Stimulated activated CD8-positive, alpha-beta memory T cell treated with anti-CD3 and anti-CD28 coated beads, Interleukin-12 subunit alpha, Interleukin-12 subunit beta, amount 100 ng/mL, for 4 hours (primary cell): ENCODE measurements at regions not wholly inside any gene's neighbourhood (a gene's known extent, or its start where the extent isn't known, plus 50 kb on each side); places are given as distances from the start of the nearest gene placed in this dataset.
"Not testable (repeated sequence)": the region's sequence is repeated elsewhere in the genome, so short reads cannot be mapped to it uniquely, and the experiment has no call there.

Experiments used
- DNase-seq: peaks from one replicate; pipeline ENCODE4 v3.0.0-alpha.2; 2020; ENCODE audit warnings: low read depth

DNA sequence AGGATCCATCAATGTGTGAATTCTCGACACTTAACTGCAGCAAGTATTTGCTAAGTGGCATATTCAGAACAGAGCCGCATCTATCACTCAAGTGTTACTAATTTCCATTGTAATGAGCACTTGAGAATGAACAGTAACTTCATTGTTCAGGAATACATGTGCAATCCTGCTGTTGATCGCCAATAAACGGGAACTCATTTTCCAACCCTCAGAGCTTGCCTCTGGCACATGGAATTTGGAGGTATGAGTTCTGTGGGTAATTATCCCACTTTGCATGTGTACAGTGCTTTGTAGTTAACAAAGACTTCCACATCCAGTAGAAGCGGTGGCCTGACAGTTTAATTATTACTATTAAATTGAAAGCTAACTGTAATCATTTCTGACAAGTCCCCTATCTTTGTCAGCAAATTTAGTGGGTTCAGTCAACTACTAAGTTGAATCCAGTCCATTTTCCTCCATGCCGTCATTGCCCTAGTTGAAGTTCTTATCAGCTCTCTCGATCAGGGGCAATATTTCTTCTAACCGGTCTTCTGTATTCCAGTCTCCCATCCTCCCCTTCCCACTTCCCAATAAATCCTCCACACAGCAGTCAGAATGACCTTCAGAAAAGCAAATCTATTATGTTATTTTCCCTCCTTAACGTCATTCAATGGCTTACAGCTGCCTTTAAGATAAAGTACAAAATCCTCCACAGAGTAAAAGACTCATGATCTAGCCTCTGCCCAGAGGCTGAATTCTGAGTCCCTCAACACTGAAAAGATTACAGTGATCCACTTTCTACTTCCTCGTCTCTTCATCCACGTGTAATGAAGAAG is 62.4 kb upstream of the GBA3 start:
- DNase-seq = not testable (repeated sequence)

GRCh38 chr4:22631167-22631566 is 61.6 kb upstream of the GBA3 start:
- not testable (repeated sequence) for DNase-seq

DNA sequence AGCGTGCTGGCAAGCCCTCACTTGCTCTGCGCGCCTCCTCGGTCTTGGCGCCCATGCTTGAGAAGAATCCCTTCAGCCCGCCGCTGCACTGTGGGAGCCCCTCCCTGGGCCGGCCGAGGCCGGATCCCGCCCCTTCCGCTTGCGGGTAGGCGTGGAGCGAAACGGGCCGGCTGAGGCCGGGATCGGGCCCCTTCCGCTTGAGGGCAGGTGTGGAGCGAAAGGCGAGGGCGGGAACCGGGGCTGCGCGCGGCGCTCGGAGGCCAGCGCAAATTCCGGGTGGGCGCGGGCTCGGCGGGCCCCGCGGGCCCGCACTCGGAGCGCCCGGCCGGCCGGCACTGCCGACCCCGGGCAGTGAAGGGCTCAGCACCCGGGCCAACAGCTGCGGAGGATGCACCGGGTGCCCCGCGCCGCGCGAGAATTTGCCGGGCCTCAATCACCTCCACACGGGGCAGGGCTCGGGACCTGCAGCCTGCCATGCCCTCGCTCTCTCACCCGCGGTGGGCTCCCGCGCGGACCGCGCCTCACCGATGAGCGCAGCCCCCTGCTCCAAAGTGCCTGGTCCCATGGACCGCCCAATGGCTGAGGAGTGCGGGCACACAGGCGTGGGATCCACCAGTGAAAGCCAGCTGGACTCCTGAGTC is 58.1 kb upstream of the GBA3 start:
- no peak for DNase-seq

- DNase-seq = not testable (repeated sequence)
These were observed 57.6 kb upstream of the GBA3 start for GRCh38 chr4:22635182-22635549.

GRCh38 chr4:22635692-22636091 is 57.0 kb upstream of the GBA3 start:
- DNase-seq = no peak

DNA sequence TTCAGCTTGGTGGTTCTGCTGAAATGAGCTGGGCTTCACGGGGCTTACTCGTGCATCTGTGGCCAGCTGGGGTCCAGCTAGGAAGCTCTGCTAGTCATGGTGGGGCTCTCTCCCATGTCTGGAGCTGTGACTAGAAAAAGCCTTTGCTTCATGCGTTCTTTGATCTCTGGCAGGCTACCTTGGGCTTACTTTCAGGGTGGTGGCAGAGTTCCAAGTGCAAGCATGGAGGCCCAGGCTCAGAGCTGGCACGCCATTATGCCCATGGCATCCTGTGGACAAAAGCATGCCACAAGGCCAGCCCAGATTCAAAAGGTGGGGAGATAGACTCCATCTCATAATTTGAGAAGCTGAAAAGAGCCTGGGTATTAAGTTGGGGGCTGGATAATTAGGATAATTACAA is 55.4 kb upstream of the GBA3 start:
- no peak for DNase-seq
